HG03442 (cell line): ENCODE measurements at regions not wholly inside any gene's neighbourhood (a gene's known extent, or its start where the extent isn't known, plus 50 kb on each side); places are given as distances from the start of the nearest gene placed in this dataset.
"Not testable (repeated sequence)": the region's sequence is repeated elsewhere in the genome, so short reads cannot be mapped to it uniquely, and the experiment has no call there.

Source experiments
- ATAC-seq: cut with Tn5 transposase; IDR thresholded peaks from one replicate; pipeline ENCODE4 v1.9.1; 2021; ENCODE audit warnings: mild to moderate bottlenecking, moderate library complexity; ENCODE audit not compliant: unreplicated experiment

- no peak for ATAC-seq
These were observed 278.2 kb downstream of the GATA3 start for GRCh38 chr10:8332730-8333111.

GRCh38 chr10:8334631-8335030 is 280.1 kb downstream of the GATA3 start:
- no peak for ATAC-seq

- no peak for ATAC-seq
These were observed 282.3 kb downstream of the GATA3 start for GRCh38 chr10:8336629-8337331.

- ATAC-seq, result no peak
These were observed 282.8 kb downstream of the GATA3 start for GRCh38 chr10:8337332-8337651.

- no peak for ATAC-seq
These were observed 283.8 kb downstream of the GATA3 start for GRCh38 chr10:8338177-8338766.

GRCh38 chr10:8344756-8345155 is 290.3 kb downstream of the GATA3 start:
- no peak for ATAC-seq

GRCh38 chr10:8346861-8347260 is 292.4 kb downstream of the GATA3 start:
- no peak for ATAC-seq

- not testable (repeated sequence) for ATAC-seq
These were observed 293.1 kb downstream of the GATA3 start for GRCh38 chr10:8347614-8348013.

- ATAC-seq, result no peak
These were observed 295.2 kb downstream of the GATA3 start for GRCh38 chr10:8349610-8350249.

- no peak for ATAC-seq
These were observed 295.9 kb downstream of the GATA3 start for GRCh38 chr10:8350250-8350967.

- no peak for ATAC-seq
These were observed 297.9 kb downstream of the GATA3 start for GRCh38 chr10:8352171-8353075.

- no peak for ATAC-seq
These were observed 301.8 kb downstream of the GATA3 start for GRCh38 chr10:8356283-8356682.

GRCh38 chr10:8359467-8359866 is 305.0 kb downstream of the GATA3 start:
- ATAC-seq, result no peak

GRCh38 chr10:8360365-8360764 is 305.9 kb downstream of the GATA3 start:
- ATAC-seq, result no peak

- ATAC-seq, result no peak
These were observed 306.5 kb downstream of the GATA3 start for GRCh38 chr10:8360814-8361509.

GRCh38 chr10:8361510-8361844 is 307.0 kb downstream of the GATA3 start:
- ATAC-seq, result no peak

- ATAC-seq, result no peak
These were observed 311.7 kb downstream of the GATA3 start for GRCh38 chr10:8365935-8366911.

GRCh38 chr10:8367672-8368411 is 313.4 kb downstream of the GATA3 start:
- not testable (repeated sequence) for ATAC-seq
